ENCODE measurements at regions not wholly inside any gene's neighbourhood (a gene's known extent, or its start where the extent isn't known, plus 50 kb on each side); places are given as distances from the start of the nearest gene placed in this dataset.

DNA sequence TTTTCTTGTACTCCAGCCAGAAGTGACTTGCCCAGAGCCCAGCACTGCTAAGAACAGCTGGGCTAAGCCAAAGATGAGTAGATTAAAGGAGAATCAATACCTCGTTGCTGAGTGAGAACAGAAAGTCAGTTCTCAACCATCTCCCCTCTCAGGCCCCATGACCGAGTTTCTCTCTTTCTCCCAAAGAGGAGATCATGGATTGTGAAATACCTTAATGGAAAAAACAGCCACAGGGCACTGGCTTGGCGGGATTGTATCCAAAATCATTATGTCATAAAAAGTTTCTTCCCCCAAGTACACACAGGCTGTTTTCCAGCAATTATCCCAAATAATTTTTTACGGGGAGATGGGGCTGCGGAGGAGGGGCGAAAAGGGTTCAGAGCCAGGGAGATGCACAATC lies 111.8 kb upstream of the TMEM45B start:
- H3K27me3 ChIP-seq, result no peaks in the 10 kb centered on the region
- no peak for DNase-seq
- no peaks in the 10 kb centered on the region for H3K4me1 ChIP-seq
- H3K27ac ChIP-seq, result no peak overlapping the region
- TF ChIP-seq, protein P1, sequence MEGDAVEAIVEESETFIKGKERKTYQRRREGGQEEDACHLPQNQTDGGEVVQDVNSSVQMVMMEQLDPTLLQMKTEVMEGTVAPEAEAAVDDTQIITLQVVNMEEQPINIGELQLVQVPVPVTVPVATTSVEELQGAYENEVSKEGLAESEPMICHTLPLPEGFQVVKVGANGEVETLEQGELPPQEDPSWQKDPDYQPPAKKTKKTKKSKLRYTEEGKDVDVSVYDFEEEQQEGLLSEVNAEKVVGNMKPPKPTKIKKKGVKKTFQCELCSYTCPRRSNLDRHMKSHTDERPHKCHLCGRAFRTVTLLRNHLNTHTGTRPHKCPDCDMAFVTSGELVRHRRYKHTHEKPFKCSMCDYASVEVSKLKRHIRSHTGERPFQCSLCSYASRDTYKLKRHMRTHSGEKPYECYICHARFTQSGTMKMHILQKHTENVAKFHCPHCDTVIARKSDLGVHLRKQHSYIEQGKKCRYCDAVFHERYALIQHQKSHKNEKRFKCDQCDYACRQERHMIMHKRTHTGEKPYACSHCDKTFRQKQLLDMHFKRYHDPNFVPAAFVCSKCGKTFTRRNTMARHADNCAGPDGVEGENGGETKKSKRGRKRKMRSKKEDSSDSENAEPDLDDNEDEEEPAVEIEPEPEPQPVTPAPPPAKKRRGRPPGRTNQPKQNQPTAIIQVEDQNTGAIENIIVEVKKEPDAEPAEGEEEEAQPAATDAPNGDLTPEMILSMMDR (IDR thresholded peaks at IDR 0.05), result no peak
- no peak overlapping the region for H3K4me3 ChIP-seq
- H3K36me3 ChIP-seq, result no peaks in the 10 kb centered on the region
- H3K9me3 ChIP-seq, result no peaks in the 10 kb centered on the region
- no peak overlapping the region for H3K9ac ChIP-seq (ENCODE audit: low read depth in 2 of 2, low read length in 2 of 2)
- intact Hi-C loops (cut with DNase I), result no loop called here

DNA sequence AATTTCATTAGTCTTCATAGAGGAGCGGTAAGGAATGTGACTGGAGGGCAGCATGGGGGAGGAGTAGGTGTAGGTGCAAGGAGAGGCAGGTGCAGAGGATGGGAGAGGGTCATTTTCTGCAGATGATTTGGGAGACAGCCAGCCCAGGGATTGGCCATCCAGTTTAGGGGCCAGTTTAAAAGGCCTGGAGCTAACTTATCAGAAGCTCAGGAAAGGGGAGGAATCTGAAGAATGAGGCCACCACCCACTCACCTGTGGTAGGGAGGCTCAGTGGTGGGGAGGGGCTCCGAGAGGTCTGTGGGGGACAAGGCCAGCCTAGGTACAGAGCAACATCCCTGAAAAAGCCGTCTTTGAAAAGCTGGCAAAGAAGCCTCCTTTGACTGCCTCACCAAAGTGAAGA lies 110.8 kb upstream of the TMEM45B start:
- no peaks in the 10 kb centered on the region for H3K9me3 ChIP-seq
- H3K4me1 ChIP-seq, result no peaks in the 10 kb centered on the region
- TF ChIP-seq, protein P1 (IDR thresholded peaks at IDR 0.05), result no peak
- intact Hi-C loops (cut with DNase I), result no loop called here
- DNase-seq, result no peak
- H3K36me3 ChIP-seq, result no peaks in the 10 kb centered on the region
- no peak overlapping the region for H3K9ac ChIP-seq (ENCODE audit: low read depth in 2 of 2, low read length in 2 of 2)
- H3K27me3 ChIP-seq, result no peaks in the 10 kb centered on the region
- H3K4me3 ChIP-seq, result no peak overlapping the region
- H3K27ac ChIP-seq, result no peak overlapping the region

DNA sequence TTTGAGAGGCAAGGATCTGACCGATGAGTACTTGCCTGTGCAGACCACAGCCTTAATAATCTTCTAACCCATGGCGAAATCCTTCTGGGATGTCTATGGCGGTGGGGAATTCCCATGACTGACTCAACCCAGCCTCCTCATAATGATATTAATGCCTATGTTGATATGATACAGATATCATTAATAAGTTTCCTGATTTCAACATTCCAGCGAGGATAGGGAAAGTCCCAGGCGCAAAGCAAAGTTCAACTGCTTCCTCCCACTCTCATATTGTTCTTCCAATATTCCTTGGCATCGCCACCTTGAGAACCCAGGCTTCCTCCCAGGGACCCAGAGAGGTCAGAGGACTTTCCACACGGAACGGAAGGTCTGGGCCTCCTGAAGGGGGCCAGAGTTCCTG lies 110.3 kb upstream of the TMEM45B start:
- intact Hi-C loops (cut with DNase I), result no loop called here
- TF ChIP-seq, protein P1 (IDR thresholded peaks at IDR 0.05), result no peak
- H3K9ac ChIP-seq (ENCODE audit: low read depth in 2 of 2, low read length in 2 of 2), result no peak overlapping the region
- no peak for DNase-seq
- H3K9me3 ChIP-seq, result no peaks in the 10 kb centered on the region
- H3K36me3 ChIP-seq, result no peaks in the 10 kb centered on the region
- H3K27me3 ChIP-seq, result no peaks in the 10 kb centered on the region
- no peak overlapping the region for H3K27ac ChIP-seq
- H3K4me1 ChIP-seq, result no peaks in the 10 kb centered on the region
- H3K4me3 ChIP-seq, result no peak overlapping the region

DNA sequence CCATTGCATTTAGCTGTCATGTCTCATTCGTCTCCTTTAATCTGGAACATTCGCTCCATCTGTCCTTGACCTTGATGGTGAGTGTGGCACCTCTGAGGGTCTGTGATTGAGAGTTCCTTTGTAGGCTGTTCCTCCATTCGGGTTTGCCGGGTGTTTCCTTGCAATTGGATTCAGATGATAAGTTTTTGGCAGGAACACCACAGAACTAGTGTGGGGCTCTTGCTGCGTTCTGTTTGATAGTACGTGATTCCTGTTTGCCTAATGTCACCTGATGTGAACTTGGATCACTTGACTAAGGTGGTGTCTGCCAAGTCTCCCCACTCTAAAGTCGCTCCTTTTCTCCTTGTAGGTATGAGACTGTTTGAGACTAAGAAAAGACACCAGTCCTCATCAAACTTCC lies 109.7 kb upstream of the TMEM45B start:
- intact Hi-C loops (cut with DNase I), result no loop called here
- Histone ChIP-seq H3K4me3 (no peak overlapping the region), H3K4me1 (no peaks in the 10 kb centered on the region), H3K36me3 (no peaks in the 10 kb centered on the region), H3K9ac (ENCODE audit: low read depth in 2 of 2, low read length in 2 of 2) (no peak overlapping the region), H3K27me3 (no peaks in the 10 kb centered on the region), H3K27ac (no peak overlapping the region), H3K9me3 (no peaks in the 10 kb centered on the region)
- TF ChIP-seq, protein P1 (IDR thresholded peaks at IDR 0.05), result no peak
- no peak for DNase-seq

DNA sequence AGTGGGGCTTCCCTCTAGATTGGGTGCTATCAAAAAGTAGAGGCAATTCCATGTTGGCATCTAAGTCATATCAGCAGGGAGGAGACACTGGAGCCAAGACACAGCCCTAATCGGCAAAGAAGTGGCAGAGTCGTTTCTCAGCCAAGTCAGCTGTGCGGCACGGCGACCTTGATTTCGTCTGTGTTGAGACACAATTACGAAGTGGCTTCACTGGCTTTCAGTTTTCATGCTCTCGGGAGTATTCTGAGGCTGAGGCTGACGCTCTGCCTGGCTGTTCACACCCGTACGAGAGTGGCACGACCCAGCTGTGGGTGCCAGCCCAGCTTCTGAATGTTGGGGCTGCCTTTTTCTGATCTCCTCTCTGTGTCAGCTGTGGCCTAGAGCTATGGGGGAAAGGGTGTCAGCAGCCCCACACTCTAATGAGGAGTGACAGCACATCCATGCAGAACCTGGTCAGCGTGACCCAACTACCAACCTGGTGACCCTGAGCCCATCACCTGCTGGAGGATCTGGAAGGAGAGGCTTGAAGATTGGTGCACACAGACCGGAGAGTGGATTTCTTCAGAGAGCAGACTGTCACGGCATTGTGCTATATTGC lies 105.7 kb upstream of the TMEM45B start:
- intact Hi-C loops (cut with DNase I), result no loop called here
- TF ChIP-seq, protein P1 (IDR thresholded peaks at IDR 0.05), result no peak
- Histone ChIP-seq H3K27me3 (no peaks in the 10 kb centered on the region), H3K9me3 (no peaks in the 10 kb centered on the region), H3K27ac (no peak overlapping the region), H3K36me3 (no peaks in the 10 kb centered on the region), H3K4me1 (no peaks in the 10 kb centered on the region), H3K9ac (ENCODE audit: low read depth in 2 of 2, low read length in 2 of 2) (no peak overlapping the region), H3K4me3 (no peak overlapping the region)
- DNase-seq, result no peak

Measured in colonic mucosa (tissue), 4 donors.